CD4-positive, CD25-positive, alpha-beta regulatory T cell (primary cell): ENCODE measurements at regions not wholly inside any gene's neighbourhood (a gene's known extent, or its start where the extent isn't known, plus 50 kb on each side); places are given as distances from the start of the nearest gene placed in this dataset.
"Not testable (repeated sequence)": the region's sequence is repeated elsewhere in the genome, so short reads cannot be mapped to it uniquely, and the experiment has no call there.

Experiments used
- ATAC-seq, 2 donors: fragments of 150-1000 bp; cut with Tn5 transposase; one replicate each; pipeline ENCODE4 v1.10.0; 2021; ENCODE audit warnings: low read depth in 2 of 2, moderate number of reproducible peaks in 2 of 2, moderate library complexity in 1 of 2
- DNase-seq, 3 donors: peaks; one replicate each; pipeline versions ENCODE4 v3.0.0 to v3.0.0-alpha.2; 2012 to 2022; ENCODE audit warnings: mixed read lengths in 1 of 3
- H3K27ac ChIP-seq: one replicate; pipeline ENCODE4 v1.7.0; 2013; ENCODE audit warnings: mild to moderate bottlenecking, low read length; ENCODE audit not compliant: insufficient read depth, poor library complexity, severe bottlenecking
- H3K27me3 ChIP-seq: one replicate; pipeline ENCODE4 v1.7.0; 2013; ENCODE audit warnings: low read length; ENCODE audit not compliant: control insufficient read depth, insufficient read depth
- H3K36me3 ChIP-seq: one replicate; pipeline ENCODE4 v1.7.0; 2013; ENCODE audit warnings: mild to moderate bottlenecking, low read length, moderate library complexity; ENCODE audit not compliant: control insufficient read depth, insufficient read depth
- H3K4me1 ChIP-seq: 2 replicates; pipeline ENCODE4 v1.7.0; 2013; ENCODE audit warnings: mild to moderate bottlenecking, low read length; ENCODE audit not compliant: insufficient read depth, control insufficient read depth, poor library complexity, severe bottlenecking
- H3K4me3 ChIP-seq: one replicate; pipeline ENCODE4 v1.7.0; 2013; ENCODE audit warnings: low read depth, mild to moderate bottlenecking, low read length, moderate library complexity
- H3K9me3 ChIP-seq, 2 experiments: 1 replicate in 1 of 2; 2 replicates in 1 of 2; pipeline ENCODE4 v1.7.0; 2013; ENCODE audit warnings: low read length in 2 of 2, mild to moderate bottlenecking in 1 of 2, moderate library complexity in 1 of 2; ENCODE audit not compliant: control insufficient read depth in 2 of 2
- H3K27ac Mint-ChIP-seq, 3 donors: one replicate each; pipeline ENCODE4 v1.8.0; 2020 to 2022; ENCODE audit warnings: mild to moderate bottlenecking in 3 of 3, mixed read lengths in 3 of 3, moderate library complexity in 2 of 3
- H3K27me3 Mint-ChIP-seq: one replicate; pipeline ENCODE4 v1.8.0; 2022; ENCODE audit warnings: mild to moderate bottlenecking, mixed read lengths
- H3K36me3 Mint-ChIP-seq: one replicate; pipeline ENCODE4 v1.8.0; 2020; ENCODE audit warnings: mixed read lengths
- H3K4me1 Mint-ChIP-seq, 4 donors: one replicate each; pipeline ENCODE4 v1.8.0; 2020 to 2022; ENCODE audit warnings: mixed read lengths in 4 of 4, mild to moderate bottlenecking in 1 of 4
- H3K4me3 Mint-ChIP-seq, 4 donors: one replicate each; pipeline ENCODE4 v1.8.0; 2020 to 2022; ENCODE audit warnings: mild to moderate bottlenecking in 4 of 4, mixed read lengths in 4 of 4, moderate library complexity in 3 of 4
- H3K9me3 Mint-ChIP-seq, 7 donors: one replicate each; pipeline ENCODE4 v1.8.0; 2020 to 2022; ENCODE audit warnings: mixed read lengths in 7 of 7, mild to moderate bottlenecking in 3 of 7, moderate library complexity in 2 of 7

DNA sequence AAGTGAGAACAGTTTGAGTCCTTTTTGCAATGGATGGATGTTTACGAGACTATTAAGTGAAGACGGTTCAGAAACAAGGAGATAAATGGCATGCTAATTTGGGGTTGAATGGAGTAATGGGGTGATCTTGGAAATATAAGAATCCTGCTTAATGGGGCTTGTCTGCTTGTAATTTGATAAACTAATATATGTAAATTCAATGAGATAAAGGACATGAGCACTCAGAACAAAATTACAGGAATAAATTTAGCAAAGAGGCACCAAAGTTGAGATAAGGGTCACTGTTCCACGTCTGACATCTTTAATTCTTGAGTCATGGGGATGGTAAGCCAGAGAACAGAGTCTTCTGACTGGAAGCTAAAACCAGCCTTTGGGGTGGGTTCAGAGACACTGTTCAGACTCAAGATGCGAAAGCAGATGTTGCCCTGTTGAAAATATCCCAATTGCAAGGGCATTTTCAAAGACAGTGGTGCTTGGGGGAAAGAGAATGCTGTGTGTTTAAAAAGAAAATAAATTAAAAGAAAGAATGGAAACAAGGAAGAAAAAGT lies 67.8 kb upstream of the CHRNB4 start:
- no peak for ATAC-seq
- DNase-seq: no peak
- Mint-ChIP-seq H3K27me3 (peaks cover 54% of the 10 kb centered on the region), H3K4me3 (peak overlapping the region in 2 of 4 donors; percentile 3 to 40), H3K4me1 (peaks cover 0 to 7% (median 3%) of the 10 kb centered on the region in 4 donors), H3K36me3 (peaks cover 6% of the 10 kb centered on the region), H3K9me3 (peaks cover 0 to 4% (median 0%) of the 10 kb centered on the region in 7 donors), H3K27ac (no peak overlapping the region)
- Histone ChIP-seq H3K9me3 (peaks cover 0 to 2% of the 10 kb centered on the region in 2 experiments), H3K4me1 (peaks cover 6% of the 10 kb centered on the region), H3K36me3 (no peaks in the 10 kb centered on the region), H3K27me3 (peaks cover 24% of the 10 kb centered on the region), H3K27ac (no peak overlapping the region), H3K4me3 (peak overlapping the region; percentile 41)

DNA sequence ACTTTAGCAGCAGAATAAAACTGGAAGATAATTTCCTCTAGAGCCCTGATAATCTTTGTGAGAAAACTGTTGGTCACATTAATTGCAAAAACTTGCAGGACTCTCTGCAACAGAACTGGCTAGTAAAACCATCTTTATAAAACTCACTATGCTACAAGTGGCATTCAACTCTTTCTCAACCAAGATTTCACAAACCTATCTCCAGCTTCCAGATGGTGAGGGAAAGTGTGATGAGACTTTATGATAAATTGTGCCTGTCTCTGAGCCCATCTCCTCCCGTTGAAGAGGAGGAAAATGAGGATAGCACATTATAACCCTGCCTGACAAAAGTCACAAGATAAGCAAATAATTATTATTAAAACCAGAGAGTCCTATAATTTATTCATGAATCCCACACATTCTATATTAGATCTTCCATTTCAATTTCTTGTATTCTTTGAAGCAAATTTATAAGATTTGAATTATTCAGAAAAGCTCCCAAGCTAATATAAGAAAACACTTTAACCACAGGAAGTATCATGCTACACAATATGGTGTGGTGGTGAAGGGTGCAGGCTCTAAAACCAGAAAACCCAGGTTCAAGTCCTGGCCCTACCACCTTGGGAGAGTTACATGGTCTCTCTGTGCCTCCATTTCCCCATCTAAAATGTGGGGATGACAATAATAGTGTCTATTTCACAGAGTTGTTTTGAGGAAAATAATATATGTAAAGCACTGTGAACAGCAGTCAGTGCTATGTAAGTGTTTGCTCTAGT lies 65.6 kb upstream of the CHRNB4 start:
- H3K36me3 ChIP-seq, H3K4me1 Mint-ChIP-seq, ATAC-seq, H3K4me3 Mint-ChIP-seq, DNase-seq, H3K4me1 ChIP-seq, H3K9me3 ChIP-seq, H3K4me3 ChIP-seq, H3K27ac ChIP-seq, H3K27ac Mint-ChIP-seq, H3K9me3 Mint-ChIP-seq, H3K36me3 Mint-ChIP-seq: not testable (repeated sequence)
- peaks cover 52% of the 10 kb centered on the region for H3K27me3 Mint-ChIP-seq
- H3K27me3 ChIP-seq: peaks cover 24% of the 10 kb centered on the region

DNA sequence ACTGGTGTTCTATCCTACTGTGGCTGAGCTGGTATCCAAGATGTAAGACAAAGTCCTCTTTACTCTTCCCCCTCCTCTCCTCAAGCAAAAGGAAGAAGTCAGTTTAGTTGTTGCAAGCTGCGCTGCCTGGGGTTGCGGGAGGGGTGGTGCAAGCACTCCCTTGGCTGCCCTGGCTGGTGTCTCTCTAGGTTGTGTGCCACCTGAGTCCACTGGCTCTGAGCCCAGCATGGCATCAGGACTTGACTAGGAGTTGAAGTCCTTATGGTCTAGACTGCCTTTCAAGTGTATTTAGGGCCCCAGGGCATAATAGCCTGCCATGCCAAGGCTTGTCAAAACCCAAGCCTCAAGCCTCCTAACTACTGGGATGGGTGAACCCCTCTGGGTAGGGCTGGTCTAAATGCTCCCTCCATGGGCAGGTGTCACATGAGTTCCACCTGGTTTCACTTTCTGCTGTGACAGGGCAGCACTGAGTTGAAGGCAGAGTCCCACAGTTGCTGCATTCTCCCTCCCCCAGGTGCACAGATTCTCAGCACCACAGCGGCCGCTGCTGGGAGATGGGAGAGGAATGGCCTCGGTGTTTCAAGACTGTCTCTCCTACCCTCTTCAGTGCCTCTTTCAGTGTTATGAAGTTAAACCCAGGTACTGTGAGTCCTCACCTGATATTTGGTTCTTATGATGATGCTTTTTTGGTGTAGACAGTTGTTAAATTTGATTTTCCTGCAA lies 62.5 kb upstream of the CHRNB4 start:
- H3K27me3 Mint-ChIP-seq: peaks cover 50% of the 10 kb centered on the region
- peaks cover 13% of the 10 kb centered on the region for H3K27me3 ChIP-seq
- H3K9me3 ChIP-seq, H3K4me1 ChIP-seq, H3K27ac Mint-ChIP-seq, H3K27ac ChIP-seq, H3K4me3 Mint-ChIP-seq, DNase-seq, H3K36me3 ChIP-seq, H3K4me3 ChIP-seq, H3K4me1 Mint-ChIP-seq, H3K36me3 Mint-ChIP-seq, H3K9me3 Mint-ChIP-seq, ATAC-seq: not testable (repeated sequence)

DNA sequence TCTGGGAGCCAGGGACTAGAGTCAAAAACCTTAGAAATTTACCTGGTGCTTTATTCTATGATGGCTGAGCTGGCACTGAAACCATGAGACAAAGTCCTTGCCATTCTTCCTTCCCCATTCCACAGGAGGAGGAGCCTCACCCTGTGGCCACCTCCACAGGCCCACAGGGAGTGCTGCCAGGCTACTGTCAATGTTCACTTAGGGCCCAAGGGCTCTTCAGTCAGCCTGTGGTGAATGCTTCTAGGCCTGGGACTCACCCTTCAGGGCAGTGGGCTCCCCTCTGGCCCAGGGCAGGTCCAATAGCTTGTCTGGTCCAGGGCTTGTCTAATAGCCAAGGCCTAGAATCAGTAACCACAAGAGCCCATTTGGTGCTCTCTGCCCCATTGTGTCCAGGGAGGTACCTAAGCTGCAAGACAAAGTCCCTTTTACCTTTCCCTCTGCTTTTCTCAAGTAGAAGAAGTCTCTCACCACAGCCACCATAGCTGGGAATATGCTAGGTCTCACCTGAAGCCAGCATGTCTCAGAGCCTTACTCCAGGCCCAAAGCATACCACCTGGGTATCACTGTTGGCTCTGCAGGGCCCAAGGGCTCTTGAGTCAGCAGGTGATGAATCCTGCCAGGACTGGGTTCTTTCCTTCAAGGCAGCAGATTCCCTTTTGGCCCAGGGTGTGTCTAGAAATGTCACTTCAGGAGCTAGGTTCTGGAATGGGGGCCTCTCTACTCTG lies 61.8 kb upstream of the CHRNB4 start:
- no peaks in the 10 kb centered on the region for H3K36me3 ChIP-seq
- peaks cover 0 to 4% (median 0%) of the 10 kb centered on the region in 7 donors for H3K9me3 Mint-ChIP-seq
- H3K27me3 Mint-ChIP-seq: peaks cover 50% of the 10 kb centered on the region
- peaks cover 0 to 2% of the 10 kb centered on the region in 2 experiments for H3K9me3 ChIP-seq
- H3K4me1 ChIP-seq: no peaks in the 10 kb centered on the region
- no peak overlapping the region for H3K27ac ChIP-seq
- H3K4me3 ChIP-seq: no peak overlapping the region
- H3K4me1 Mint-ChIP-seq: no peaks in the 10 kb centered on the region
- no peak overlapping the region for H3K4me3 Mint-ChIP-seq
- peaks cover 6% of the 10 kb centered on the region for H3K36me3 Mint-ChIP-seq
- peaks cover 12% of the 10 kb centered on the region for H3K27me3 ChIP-seq
- no peak overlapping the region for H3K27ac Mint-ChIP-seq
- DNase-seq (no peak), ATAC-seq (no peak)

DNA sequence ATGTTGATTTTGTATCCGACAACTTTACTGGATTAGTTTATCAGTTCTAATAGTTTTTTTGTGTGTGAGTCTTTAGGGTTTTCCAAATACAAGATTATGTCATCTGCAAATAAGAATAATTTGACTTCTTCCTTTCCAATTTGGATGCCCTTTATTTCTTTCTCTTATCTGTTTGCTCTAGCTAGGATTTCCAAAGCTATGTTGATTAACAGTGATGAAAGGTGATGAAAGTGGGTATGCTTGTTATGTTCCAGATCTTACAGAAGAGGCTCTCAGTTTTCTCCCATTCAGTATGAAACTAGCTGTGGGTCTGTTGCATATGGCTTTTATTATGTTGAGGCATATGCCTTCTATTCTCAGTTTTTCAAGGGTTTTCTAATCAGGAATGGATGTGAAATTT lies 56.4 kb upstream of the CHRNB4 start:
- DNase-seq (no peak), ATAC-seq (no peak)
- Mint-ChIP-seq H3K36me3 (no peaks in the 10 kb centered on the region), H3K4me3 (no peak overlapping the region), H3K27ac (no peak overlapping the region), H3K9me3 (peaks cover 0 to 2% (median 0%) of the 10 kb centered on the region in 7 donors), H3K27me3 (peaks cover 34% of the 10 kb centered on the region), H3K4me1 (no peaks in the 10 kb centered on the region)
- no peak overlapping the region for H3K27ac ChIP-seq
- H3K9me3 ChIP-seq: no peaks in the 10 kb centered on the region
- H3K4me1 ChIP-seq: no peaks in the 10 kb centered on the region
- H3K4me3 ChIP-seq: no peak overlapping the region
- no peaks in the 10 kb centered on the region for H3K27me3 ChIP-seq
- H3K36me3 ChIP-seq: no peaks in the 10 kb centered on the region

DNA sequence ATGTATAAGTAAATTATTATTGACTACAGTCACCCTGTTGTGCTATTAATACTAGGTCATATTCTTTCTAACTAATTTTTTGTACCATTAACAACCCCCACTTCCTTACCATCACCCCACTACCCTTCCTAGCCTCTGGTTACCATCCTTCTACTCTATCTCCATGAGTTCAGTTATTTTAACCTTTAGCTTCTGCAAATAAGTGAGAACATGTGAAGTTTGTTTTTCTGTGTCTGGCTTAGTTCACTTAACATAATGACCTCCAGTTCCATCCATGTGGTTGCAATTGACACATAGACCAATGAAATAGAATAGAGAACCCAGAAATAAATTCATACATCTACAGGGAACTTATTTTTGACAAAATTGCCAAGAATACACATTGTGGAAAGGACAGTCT lies 55.4 kb upstream of the CHRNB4 start:
- Histone ChIP-seq H3K27ac (no peak overlapping the region), H3K4me1 (no peaks in the 10 kb centered on the region), H3K9me3 (no peaks in the 10 kb centered on the region), H3K27me3 (no peaks in the 10 kb centered on the region), H3K4me3 (no peak overlapping the region), H3K36me3 (no peaks in the 10 kb centered on the region)
- H3K27me3 Mint-ChIP-seq: peaks cover 27% of the 10 kb centered on the region
- H3K4me1 Mint-ChIP-seq: no peaks in the 10 kb centered on the region
- no peak for ATAC-seq
- no peak for DNase-seq
- peaks cover 0 to 2% (median 0%) of the 10 kb centered on the region in 7 donors for H3K9me3 Mint-ChIP-seq
- H3K27ac Mint-ChIP-seq: no peak overlapping the region
- no peak overlapping the region for H3K4me3 Mint-ChIP-seq
- no peaks in the 10 kb centered on the region for H3K36me3 Mint-ChIP-seq

DNA sequence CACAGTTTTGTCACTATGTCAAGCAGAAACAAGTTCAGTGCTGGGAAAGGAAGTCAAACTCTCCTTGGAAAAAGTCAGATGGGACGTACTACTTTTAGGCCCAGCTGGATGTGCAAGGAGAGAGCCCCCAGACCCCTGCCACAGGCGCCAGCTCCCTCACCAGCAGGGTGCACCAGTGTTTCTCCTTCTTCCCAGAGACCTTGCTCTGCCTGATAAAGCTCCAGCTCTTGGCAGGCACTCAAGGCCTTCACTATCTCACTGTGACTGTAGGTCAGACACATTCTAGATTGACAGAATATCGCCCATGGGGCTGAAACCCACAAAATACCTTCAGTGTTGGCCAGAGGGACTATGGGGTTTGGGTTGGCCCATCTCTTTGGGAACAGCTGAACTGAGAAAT lies 54.8 kb upstream of the CHRNB4 start:
- H3K9me3 Mint-ChIP-seq: peaks cover 0 to 2% (median 0%) of the 10 kb centered on the region in 7 donors
- Histone ChIP-seq H3K4me1 (no peaks in the 10 kb centered on the region), H3K27ac (no peak overlapping the region), H3K27me3 (no peaks in the 10 kb centered on the region), H3K9me3 (no peaks in the 10 kb centered on the region), H3K4me3 (no peak overlapping the region), H3K36me3 (no peaks in the 10 kb centered on the region)
- H3K36me3 Mint-ChIP-seq: no peaks in the 10 kb centered on the region
- ATAC-seq (no peak), DNase-seq (no peak)
- H3K27me3 Mint-ChIP-seq: peaks cover 23% of the 10 kb centered on the region
- H3K4me1 Mint-ChIP-seq: no peaks in the 10 kb centered on the region
- H3K4me3 Mint-ChIP-seq: no peak overlapping the region
- no peak overlapping the region for H3K27ac Mint-ChIP-seq
